ENCODE measurements at regions not wholly inside any gene's neighbourhood (a gene's known extent, or its start where the extent isn't known, plus 50 kb on each side); places are given as distances from the start of the nearest gene placed in this dataset.

GRCh38 chr22:27472975-27473374 lies 328.6 kb downstream of the MN1 start:
- intact Hi-C loops (cut with DNase I): no loop called here
- H3K27me3 ChIP-seq: no peaks in the 10 kb centered on the region
- DNase-seq: no peak
- H3K4me3 ChIP-seq: no peak overlapping the region
- H3K27ac ChIP-seq: no peak overlapping the region
- no peaks in the 10 kb centered on the region for H3K9me3 ChIP-seq
- 65 to 78% (median 69%) methylated on average over 4 of the region's 4 CpGs for WGBS, 3 donors
- no peaks in the 10 kb centered on the region for H3K36me3 ChIP-seq
- peaks cover 3% of the 10 kb centered on the region for H3K4me1 ChIP-seq (ENCODE audit: insufficient read depth)
- TF ChIP-seq EP300 (IDR thresholded peaks at IDR 0.05) (no peak), CTCF (IDR thresholded peaks at IDR 0.05) (no peak), POLR2A (IDR thresholded peaks at IDR 0.05) (no peak)

- Histone ChIP-seq H3K27me3 (no peaks in the 10 kb centered on the region), H3K4me3 (no peak overlapping the region), H3K36me3 (no peaks in the 10 kb centered on the region), H3K9me3 (no peaks in the 10 kb centered on the region), H3K27ac (no peak overlapping the region), H3K4me1 (ENCODE audit: insufficient read depth) (peaks cover 3% of the 10 kb centered on the region)
- DNase-seq: no peak
- intact Hi-C loops (cut with DNase I): no loop called here
- TF ChIP-seq CTCF (IDR thresholded peaks at IDR 0.05): no peak
- TF ChIP-seq EP300 (IDR thresholded peaks at IDR 0.05): no peak
- no peak for TF ChIP-seq POLR2A (IDR thresholded peaks at IDR 0.05)
- 84 to 91% (median 88%) methylated on average over 3 of the region's 3 CpGs for WGBS, 3 donors
Measured at GRCh38 chr22:27473533-27473932, 328.0 kb downstream of the MN1 start.

GRCh38 chr22:27474112-27474571 lies 327.4 kb downstream of the MN1 start:
- no peaks in the 10 kb centered on the region for H3K36me3 ChIP-seq
- peaks cover 3% of the 10 kb centered on the region for H3K4me1 ChIP-seq (ENCODE audit: insufficient read depth)
- TF ChIP-seq CTCF (IDR thresholded peaks at IDR 0.05): no peak
- no peak for TF ChIP-seq POLR2A (IDR thresholded peaks at IDR 0.05)
- no peak for TF ChIP-seq EP300 (IDR thresholded peaks at IDR 0.05)
- no peak overlapping the region for H3K27ac ChIP-seq
- 81 to 86% (median 85%) methylated on average over 9 of the region's 9 CpGs for WGBS, 3 donors
- H3K9me3 ChIP-seq: no peaks in the 10 kb centered on the region
- H3K4me3 ChIP-seq: no peak overlapping the region
- H3K27me3 ChIP-seq: no peaks in the 10 kb centered on the region
- DNase-seq: no peak
- intact Hi-C loops (cut with DNase I): no loop called here

- H3K4me1 ChIP-seq (ENCODE audit: insufficient read depth): peaks cover 3% of the 10 kb centered on the region
- no peaks in the 10 kb centered on the region for H3K9me3 ChIP-seq
- DNase-seq: peak; percentile 24 to 50 (median 45)
- no peak for TF ChIP-seq CTCF (IDR thresholded peaks at IDR 0.05)
- no peak for TF ChIP-seq POLR2A (IDR thresholded peaks at IDR 0.05)
- TF ChIP-seq EP300 (IDR thresholded peaks at IDR 0.05): no peak
- WGBS, 3 donors: 11 to 17% (median 13%) methylated on average over 12 of the region's 12 CpGs
- intact Hi-C loops (cut with DNase I): no loop called here
- no peaks in the 10 kb centered on the region for H3K36me3 ChIP-seq
- no peak overlapping the region for H3K4me3 ChIP-seq
- H3K27me3 ChIP-seq: no peaks in the 10 kb centered on the region
- H3K27ac ChIP-seq: no peak overlapping the region
Measured at GRCh38 chr22:27474711-27475547, 326.6 kb downstream of the MN1 start.
